ENCODE measurements at regions not wholly inside any gene's neighbourhood (a gene's known extent, or its start where the extent isn't known, plus 50 kb on each side); places are given as distances from the start of the nearest gene placed in this dataset.
A peak's percentile ranks its signal among the peaks of the same experiment; 100 is the strongest.
"Not testable (repeated sequence)": the region's sequence is repeated elsewhere in the genome, so short reads cannot be mapped to it uniquely, and the experiment has no call there.

DNA sequence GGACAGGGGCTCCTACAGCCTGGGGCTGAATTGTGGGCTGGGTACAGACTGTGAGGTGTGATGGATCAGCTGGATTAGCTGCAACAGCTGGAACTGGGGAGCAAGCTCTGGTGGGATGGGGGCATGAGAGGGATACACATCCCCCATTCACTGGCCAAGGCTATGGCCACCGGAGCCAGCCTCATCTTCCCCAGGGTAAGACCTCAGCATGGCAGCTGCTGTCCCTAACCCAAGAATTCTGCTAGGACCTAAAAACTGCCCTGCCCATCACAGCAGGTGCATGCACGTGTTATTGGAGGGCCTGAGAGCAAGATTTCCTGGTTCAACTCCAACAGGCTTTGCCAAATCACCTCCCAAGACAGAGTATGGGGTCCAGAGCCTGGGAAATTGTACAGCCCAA lies 258.6 kb upstream of the AGTR2 start:
- DNase-seq (ENCODE audit: low spot score), result no peak

DNA sequence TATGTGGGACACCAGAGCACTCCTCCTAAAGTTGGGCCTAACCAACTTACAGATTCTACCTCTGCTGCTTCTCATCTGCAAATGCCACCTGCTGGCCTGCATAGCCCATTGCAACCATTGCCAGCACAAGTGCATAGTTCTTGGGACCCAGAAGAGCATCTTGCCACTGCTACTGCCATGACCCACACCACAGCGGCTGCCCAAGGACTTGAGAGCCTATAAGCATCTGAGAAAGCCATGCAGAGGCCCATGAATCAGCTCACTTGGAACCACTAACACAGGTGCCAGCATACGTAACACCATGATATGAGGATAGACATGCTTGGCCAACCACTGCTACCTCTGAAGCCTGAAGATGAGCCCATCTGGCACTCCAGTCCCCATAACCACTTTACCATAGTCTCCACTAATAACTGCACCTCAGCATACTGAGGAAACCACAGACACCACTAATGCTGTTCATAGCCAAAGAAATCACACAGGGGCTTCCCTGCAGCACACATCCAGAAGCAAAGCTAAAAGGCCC lies 258.1 kb upstream of the AGTR2 start:
- no peak for DNase-seq (ENCODE audit: low spot score)

DNA sequence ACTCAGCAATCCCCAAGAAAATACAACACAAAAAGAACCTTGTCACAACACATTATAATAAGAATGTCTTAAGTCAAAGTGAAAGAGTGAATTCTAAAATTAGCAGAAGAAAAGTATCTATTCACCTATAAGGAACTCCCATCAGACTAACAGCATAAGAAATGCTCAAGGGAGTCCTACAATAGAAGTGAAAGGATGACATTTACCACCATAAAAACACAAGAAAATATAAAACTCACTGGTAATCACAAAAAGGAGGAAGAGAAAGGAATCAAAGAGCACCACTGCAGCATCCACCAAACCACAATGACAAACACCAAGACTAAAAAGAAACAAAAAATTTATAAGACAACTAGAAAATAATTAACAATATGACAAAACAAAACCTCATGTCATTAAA lies 257.0 kb upstream of the AGTR2 start:
- DNase-seq (ENCODE audit: low spot score), result no peak

DNA sequence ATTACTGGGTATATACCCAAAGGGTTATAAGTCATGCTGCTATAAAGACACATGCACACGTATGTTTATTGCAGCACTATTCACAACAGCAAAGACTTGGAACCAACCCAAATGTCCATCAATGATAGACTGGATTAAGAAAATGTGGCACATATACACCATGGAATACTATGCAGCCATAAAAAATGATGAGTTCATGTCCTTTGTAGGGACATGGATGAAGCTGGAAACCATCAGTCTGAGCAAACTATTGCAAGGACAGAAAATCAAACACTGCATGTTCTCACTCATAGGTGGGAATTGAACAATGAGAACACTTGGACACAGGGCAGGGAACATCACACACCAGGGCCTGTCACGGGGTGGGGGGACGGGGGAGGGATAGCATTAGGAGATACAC lies 254.9 kb upstream of the AGTR2 start:
- DNase-seq (ENCODE audit: low spot score), result not testable (repeated sequence)

DNA sequence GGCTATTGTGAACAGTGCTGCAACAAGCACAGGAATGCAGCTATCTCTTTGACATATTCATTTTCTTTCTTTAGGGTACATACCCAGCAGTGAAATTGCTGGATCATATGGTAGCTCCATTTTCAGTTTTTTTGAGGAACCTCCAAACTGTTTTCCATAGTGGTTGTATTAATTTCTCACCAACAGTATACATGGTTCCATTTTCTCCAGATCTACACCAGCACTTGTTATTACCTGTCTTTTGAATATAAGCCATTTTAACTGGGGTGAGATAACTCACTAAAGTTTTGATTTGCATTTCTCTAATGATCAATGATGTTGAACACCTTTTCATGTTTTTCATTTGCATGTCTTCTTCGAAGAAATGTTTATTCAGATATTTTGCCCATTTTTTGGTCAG lies 241.1 kb upstream of the AGTR2 start:
- no peak for DNase-seq (ENCODE audit: low spot score)

DNA sequence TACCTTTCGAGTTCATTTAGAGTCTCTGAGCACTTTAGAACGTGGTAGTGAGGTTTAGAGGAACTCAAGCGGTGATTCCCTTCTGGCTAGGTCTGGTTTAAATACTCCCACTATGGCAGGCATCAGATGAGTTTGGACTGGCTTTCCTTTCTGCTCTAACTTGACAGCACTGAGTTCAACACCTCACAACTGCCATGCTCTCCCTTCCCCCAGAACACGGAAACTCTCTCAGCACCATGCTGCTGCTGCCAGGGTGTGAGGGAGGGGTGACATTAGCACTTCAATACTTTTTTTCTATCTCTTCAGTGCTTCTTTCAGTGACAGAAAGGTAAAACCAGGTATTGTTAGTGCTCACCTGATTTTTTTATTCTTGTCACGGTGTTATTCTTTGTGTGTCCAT lies 234.5 kb upstream of the AGTR2 start:
- DNase-seq (ENCODE audit: low spot score), result no peak

DNA sequence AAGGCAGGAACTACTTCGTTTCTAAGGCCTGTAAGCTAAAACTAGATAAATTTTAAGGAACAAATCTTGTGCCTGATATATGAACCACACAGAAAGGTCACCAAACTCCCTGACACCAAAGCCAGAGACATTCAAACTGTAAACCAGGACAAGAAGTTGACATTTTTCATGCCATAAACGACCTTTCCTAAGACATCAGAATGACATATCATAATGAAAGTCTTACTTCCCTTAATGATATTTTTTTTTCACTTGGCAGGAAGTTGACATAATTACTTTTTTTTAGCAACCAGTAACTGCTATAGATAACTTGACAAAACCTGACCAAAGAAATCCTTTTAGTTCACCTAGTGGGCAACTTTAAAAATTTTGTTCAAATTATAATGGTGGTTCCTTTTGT lies 231.5 kb upstream of the AGTR2 start:
- DNase-seq (ENCODE audit: low spot score), result no peak

DNA sequence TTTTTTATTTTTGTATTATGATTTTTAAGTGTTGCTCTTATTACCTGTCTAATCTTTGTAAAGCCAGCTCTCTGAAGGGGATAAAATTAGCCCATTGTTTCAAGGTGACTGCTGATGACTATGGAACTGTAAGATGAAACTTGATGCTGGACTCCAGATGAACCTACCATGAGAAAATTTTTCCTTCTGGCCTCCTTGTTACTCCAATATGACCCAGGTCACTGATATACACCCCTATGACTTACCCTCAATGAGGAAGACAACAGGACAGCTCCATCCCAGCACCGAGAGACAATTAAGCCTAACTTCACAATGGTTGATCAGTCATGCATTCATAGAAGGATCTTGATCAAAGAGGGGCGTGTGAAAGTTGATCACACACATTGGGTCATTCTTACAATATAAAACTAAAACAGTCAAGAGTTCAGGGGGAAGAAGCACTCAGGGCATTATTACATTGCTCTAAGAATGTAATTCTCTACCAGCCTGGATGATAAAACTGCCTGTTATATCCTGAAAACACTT lies 230.8 kb upstream of the AGTR2 start:
- no peak for DNase-seq (ENCODE audit: low spot score)

DNA sequence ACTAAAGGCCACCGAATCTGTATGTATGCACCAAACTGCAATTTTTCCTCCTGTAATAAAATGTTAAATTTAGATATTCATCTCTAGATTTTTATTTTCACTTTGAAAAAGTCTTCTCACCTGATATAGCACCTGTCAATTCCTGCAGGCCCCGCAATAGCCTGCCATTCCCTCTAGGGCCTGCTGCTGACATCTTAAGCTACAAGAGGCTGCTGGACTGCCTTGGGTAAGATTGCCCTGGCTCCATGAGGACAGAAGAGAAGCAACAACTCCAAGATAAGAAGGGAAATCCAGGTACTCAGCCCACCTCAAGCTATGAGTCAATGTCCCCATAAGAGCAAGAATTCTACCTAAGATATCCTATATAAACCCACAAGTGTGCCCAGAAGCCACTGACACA lies 230.2 kb upstream of the AGTR2 start:
- peak; percentile 11 for DNase-seq (ENCODE audit: low spot score)

DNA sequence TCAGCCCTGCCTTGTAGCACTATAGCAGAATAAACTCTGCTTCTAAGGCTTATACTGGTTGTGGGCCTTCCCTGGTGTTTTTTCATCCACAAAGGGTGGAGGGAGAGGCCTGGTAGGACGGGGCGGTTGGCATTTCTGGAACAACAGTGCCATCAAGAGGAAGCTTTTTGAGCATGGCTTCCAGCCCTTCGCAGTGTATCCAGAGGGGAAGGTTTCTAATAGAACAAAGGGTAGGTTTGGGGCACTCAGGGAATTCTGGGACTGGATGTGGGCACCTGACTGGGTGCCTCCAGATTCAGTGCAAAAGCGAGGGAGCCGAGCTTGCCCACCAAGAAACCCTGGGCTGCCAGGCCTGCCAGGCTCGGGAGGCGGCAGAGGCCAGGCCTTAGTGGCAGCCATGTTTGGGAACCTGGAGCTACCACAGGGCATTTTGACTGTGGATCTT lies 229.6 kb upstream of the AGTR2 start:
- DNase-seq (ENCODE audit: low spot score), result peak; percentile 73

DNA sequence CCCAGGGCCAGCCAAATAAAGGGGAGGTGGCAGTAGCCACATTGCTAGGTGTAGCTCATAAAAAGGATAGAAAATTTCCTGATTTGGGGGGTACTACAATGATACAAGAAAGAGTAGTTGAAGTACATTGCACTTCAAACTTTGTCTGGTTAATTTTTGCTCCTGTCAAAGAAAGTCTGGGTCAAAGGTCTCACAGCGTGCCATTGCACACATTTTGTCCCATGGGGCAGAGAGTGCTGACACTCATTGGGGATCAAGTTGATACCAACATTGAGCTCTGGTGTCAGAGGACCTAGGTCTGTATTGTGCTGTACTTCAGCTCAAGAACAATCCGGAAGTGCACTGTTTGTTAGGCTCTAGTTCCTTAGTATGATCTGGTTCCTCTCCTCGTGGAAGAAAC lies 229.2 kb upstream of the AGTR2 start:
- no peak for DNase-seq (ENCODE audit: low spot score)

DNA sequence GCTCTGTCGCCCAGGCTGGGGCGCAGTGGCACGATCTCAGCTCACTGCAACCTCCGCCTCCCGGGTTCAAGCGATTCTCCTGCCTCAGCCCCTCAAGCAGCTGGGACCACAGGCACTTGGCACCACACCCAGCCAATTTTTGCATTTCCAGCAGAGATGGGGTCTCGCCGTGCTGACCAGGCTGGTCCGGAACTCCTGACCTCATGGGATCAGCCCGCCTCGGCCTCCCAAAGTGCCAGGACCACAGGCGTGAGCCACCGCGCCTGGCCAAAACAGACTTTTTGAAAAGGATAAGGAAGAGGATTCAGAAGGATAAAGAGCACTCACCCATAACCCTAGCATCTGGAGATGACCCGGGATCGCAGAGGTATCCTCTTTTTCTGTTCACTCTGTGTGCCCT lies 224.5 kb upstream of the AGTR2 start:
- DNase-seq (ENCODE audit: low spot score), result no peak

DNA sequence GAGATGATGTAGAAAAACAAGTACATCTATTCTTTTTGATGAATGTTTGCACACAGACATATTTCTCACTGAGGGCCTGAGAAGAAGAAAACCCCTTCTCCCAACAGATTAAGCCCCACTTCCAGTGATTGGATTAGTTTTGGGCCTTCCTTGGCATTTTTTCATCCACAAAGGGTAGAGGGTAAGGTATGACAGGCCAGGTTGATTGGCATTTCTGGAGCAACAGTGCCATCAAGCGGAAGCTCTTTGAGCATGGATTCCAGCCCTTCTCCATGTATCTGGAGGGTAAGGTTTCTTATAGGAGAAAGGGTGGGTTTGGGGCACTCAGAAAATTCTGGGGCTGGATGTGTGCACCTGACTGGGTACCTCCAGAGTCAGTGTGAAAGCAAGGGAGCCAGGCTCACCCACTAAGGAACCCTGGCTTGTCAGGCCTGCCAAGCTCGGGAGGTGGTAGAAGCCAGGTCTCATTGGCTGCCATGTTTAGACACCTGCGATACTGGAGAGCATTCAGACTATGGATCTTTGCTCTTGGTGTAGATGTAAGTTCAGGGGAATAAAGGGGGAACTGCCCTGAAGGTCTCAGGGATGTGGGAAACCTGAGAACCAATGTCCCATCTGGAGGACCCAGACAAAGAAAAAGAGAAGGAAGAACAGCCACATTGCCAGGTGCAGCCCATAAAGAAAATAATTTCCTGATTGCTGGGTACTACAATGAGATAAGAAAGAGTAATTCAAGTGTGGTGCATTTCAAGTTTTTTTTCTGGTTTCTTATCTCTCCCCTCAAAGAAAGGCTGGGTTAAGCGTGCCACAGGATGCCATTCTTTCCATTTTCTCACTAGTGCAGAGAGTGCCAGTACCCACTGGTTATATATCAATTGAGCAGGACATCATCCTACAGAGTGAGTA lies 222.3 kb upstream of the AGTR2 start:
- DNase-seq (ENCODE audit: low spot score), result peak; percentile 40

DNA sequence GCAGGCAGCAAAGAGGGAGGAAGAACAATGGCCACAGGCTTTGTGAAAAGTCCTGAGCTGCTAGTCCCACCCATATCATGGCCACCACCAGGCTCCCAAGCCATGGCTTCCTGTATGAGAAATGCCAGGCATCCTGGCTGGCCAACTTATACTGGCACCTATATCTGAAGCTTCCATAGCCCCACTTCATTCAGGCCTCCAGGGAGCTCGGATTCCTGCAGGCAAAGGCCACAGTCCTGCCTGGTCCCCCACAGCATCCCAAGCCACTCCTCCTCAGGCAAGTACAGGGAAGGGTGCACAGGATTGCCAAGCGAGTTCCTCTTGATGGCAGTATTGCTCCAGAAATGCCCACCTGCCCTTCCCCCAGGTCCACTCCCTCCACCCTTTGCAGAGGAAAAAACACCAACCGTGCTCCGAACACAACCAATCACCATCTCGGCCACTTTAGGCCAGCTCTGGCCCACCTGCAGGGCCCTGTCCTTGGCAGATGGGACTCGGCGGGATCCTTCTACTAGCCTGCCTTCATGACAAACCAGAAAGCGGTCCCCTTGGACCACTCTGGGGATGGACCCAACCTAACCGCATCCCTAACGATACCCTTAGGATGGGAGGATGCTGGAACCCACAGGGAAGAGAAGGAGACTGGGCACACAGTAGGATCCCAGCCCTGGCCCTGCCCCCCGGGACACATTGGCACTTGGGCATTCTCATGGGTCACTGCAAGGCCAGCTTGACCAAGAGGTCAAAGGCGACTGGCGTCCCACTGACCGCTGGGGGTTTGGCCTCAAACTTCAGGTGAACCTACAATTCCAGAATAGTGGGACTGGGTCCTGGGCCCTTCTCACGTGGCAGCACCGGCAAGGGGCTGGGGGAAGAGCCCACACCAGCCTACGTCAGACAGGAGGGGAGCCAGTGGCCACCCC lies 220.4 kb upstream of the AGTR2 start:
- peak; percentile 64 for DNase-seq (ENCODE audit: low spot score)

DNA sequence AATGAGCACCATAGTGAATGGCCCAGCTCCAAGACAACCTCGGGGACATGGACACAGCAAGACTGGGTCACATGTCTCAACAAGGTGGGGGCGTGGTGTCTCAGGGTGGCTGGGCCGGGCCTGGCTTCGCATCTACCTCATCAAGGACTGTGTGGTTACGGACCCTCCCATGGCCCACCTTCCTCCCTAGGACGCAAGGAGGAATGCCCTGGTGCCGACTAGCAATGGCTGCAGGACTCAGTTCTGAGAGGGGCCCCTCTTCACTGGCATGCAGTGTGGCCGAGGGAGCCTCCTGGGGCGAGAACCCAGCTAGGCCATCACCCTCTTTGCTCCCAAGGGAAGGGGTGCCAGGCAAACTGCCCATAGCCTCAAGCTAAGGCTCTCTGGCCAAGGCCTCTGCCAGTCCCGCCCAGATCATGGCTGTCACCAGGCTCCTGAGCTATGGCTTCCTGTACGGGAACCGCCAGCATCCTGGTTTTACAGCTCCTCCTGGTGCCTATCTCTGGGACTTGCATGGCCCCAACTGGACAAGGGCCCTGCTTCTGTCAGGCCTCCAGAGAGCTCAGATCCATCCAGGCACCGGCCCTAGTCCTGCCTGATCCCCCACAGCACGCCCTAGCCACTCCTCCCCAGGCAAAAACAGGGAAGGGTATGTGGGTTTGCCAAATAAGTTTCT lies 218.0 kb upstream of the AGTR2 start:
- peak; percentile 21 for DNase-seq (ENCODE audit: low spot score)

DNA sequence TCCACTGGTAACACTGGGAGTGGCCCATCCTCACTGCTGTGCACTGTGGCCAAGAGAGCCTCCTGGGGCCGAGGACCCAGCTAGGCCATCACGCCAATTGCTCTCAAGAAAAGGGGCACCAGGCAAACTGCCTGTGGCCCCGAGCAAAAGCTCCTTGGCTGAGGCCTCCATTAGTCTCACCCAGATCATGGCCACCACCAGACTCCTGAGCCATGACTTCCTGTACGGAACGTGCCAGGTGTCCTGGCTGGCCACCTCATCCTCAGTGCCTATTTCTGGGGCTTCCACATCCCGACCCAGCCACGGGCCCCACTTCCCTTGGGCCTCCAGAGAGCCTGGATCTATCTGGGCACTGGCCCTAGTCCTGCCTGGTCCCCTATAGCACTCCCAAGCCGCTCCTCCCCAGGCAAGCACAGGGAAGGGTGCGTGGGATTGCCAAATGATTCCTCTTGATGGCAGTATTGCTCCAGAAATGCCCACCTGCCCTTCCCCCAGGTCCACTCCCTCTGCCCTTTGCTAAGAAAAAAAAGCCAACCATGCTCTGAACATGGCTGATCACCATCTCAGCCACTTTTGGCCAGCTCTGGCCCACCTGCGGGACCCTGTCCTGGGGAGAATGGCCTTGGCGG lies 212.6 kb upstream of the AGTR2 start:
- peak; percentile 21 for DNase-seq (ENCODE audit: low spot score)

DNA sequence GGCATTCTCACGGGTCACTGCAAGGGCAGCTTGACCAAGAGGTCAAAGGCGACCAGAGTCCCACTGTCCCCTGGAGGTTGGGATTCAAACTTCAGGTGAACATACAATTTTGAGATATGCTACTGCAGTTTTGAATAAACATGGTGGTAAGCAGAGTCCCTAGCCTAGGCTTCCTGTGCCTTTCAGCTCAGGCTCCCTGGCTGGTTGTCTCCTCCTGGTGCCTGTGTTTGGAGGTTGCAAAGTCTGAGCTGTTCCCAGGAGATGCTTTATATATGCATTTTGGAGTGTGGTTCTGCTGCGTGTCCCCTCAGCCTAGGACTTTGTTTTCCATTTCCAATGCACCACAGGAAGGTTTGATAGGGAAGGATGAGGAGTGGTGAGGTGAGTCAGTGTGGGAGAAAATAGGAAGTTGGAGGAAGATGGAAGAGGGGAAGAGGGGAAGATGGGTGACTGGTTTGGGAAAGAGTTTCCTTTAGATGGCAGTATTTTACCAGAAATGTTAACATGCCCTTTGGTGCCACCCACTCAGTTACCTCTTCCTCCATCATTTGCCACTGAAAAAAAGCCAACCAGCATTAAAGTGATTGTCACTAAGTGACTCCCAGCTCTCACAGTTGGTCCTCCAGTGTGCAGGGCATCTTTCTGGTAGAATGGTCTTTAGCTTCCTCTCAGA lies 211.7 kb upstream of the AGTR2 start:
- DNase-seq (ENCODE audit: low spot score), result no peak

DNA sequence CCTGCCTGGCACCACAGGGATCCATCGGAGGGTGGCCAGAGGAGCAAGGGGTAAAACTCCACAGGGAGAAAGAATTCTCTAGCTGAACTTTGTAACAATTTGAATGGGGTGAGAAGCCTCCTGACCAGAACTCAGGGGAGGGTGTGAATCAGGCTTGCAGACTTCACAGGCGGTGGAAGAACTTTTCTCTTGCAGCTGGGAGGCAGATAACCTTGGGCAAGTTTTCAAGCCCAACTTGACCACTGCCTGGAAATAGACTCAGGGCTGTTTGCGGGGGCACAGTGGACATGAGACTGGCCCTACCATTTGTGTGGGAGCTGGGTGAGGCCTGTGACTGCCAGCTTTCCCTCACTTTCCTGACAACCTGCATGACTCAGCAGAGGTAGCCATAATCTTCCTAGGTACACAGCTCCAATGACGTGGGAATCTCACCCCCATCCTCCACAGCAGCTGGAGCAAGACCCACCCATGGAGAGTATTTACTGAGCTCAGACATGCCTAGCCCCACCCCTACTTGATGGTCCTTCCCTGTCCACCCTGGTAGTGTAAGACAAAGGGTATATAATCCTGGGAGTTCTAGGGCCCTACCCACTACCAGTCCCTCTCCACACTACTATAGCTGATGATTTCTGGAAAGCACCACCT lies 210.0 kb upstream of the AGTR2 start:
- DNase-seq (ENCODE audit: low spot score), result no peak

DNA sequence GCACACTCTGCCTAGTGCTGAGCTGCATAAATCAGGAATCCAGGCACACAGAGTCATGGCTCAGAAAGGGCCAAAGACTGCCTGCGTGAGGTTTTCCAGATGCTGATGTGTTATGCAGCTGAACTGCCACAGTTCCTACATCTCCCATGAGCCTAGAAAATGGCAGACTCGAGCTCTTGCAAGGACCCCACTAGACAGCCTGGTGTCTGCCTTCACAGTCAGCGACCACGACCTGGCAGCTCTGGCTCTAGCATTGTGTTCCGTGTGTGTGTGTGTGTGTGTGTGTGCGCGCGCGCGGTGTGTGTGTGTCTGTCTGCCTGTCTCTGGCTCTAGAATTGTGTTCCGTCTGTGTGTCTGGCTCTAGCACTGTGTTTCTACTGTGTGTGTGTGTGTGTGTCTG lies 203.6 kb upstream of the AGTR2 start:
- DNase-seq (ENCODE audit: low spot score), result peak; percentile 78

Data from SK-N-DZ (cell line).